ENCODE measurements at regions not wholly inside any gene's neighbourhood (a gene's known extent, or its start where the extent isn't known, plus 50 kb on each side); places are given as distances from the start of the nearest gene placed in this dataset.

GRCh38 chr7:46719616-46720015 is 798.5 kb upstream of the IGFBP3 start:
- TF ChIP-seq CTCF (IDR thresholded peaks at IDR 0.05) = no peak
- TF ChIP-seq EZH2 (IDR thresholded peaks at IDR 0.05; ENCODE audit: borderline replicate concordance, insufficient read depth, low read depth, low read length, poor library complexity, severe bottlenecking) = no peak
